NCI-H446 treated with DMSO at 0.1 percent for 48 hours (cell line): ENCODE measurements at regions not wholly inside any gene's neighbourhood (a gene's known extent, or its start where the extent isn't known, plus 50 kb on each side); places are given as distances from the start of the nearest gene placed in this dataset.
"Not testable (repeated sequence)": the region's sequence is repeated elsewhere in the genome, so short reads cannot be mapped to it uniquely, and the experiment has no call there.

Experiments used
- DNase-seq: peaks from one replicate; lab custom pipeline; 2025; lab: John Stamatoyannopoulos, UW

DNA sequence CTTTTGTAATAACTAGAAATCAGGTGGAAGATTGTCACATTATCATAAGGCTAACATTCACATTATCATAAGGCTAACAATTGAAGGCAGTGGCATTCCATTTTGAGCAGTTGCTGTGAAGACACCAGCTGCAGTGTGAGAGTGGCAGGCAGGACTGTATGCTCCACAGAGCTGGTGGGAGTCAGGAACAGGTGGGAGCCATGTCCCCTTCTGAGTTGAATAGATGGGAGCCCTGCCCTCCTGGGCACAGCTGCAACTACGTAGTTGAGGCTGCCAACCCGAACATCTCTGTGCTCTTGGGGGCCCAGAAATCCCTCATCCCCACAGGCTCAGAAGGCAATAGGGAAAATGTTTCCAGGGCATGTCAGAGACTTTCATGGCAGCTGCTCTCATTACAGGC lies 1627.6 kb downstream of the SI start:
- DNase-seq = no peak

DNA sequence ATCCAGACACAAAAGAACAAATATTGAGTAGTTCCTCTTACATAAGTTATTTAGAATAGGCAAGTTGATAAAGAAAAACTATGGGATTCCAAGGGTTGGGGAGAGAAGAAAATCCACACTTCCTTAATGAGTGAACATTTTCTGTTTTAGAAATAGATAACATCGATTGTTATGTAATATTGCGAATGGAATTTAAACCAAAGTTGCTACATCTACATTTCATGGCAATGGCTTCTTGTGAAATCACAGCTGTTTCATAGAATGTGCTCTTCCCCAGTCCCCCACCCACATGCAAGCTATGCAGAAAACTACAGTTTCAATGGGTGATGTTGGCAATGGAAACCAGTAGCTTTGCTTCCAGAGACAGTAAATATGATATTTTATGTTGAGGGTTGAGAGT lies 1639.5 kb downstream of the SI start:
- no peak for DNase-seq

DNA sequence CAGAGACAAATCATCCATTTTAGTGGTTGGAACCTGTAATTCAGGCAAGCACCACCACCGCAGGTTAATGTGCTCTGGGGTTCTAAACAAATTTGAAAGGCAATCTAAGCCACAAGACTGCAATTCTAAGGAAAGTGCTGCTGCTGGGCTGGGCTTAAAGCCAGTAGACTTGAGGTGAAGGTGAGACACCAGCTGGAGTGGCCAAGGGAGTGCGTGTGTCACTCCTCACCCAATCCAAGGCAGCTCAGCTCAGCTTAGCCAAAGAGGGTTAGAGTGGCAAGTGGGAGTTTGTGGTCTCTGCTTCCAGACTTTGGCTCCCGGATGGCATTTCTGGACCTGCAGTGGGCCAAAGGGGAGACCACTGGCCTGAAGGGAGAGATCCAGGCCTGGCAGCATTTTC lies 1655.6 kb downstream of the SI start:
- no peak for DNase-seq

DNA sequence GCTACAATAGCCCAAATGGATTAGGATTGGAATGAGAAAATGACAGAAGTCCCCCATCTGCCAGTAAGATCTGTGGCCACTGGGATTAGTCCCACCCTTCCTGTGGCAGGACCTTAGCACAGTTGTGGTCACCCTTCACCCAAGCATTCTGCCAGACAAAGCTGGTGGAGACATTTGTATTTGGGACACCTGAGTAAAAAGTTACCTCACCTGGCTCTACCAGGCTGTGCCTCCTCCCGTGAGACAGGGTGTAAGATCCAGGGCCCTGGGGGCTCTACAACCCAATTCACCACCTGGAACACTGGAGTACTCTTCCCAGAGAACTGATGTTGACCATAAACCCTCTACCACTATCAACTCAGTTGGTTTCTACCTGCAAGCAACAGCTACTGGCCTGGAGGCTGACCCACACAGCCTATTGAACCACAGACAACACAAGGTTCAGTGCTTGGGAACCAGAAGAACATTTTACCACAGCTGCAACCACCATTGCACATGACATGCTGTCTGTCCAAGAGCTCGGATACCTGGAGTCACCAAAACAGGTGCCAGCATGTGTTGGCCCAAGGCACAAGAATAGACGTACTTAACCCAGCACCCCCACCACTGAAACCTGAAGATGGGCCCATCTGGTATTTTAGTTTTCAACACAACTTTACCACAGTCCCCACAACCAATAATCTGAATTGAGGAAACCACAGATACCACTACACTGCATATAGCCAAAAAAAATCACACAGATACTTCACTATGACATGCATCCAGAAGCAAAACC lies 1686.7 kb downstream of the SI start:
- no peak for DNase-seq

DNA sequence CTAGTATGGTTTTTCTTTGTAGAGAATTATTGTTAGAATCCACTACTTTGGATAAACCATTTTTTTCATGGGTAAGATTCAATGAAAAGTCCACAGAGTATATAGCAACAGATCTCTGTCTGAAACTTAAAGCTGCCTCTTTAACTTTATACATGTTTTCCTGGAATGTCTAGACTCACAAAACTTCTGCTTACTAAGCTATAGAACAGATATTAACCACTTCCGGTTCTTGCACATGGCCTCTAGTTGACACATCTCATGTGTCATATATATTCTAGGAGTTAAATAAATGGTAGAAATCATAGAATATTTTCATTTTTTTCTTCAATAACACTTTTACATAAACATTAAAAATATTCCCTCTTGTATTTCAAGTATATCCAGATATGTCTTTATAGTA lies 1693.9 kb downstream of the SI start:
- DNase-seq = no peak

DNA sequence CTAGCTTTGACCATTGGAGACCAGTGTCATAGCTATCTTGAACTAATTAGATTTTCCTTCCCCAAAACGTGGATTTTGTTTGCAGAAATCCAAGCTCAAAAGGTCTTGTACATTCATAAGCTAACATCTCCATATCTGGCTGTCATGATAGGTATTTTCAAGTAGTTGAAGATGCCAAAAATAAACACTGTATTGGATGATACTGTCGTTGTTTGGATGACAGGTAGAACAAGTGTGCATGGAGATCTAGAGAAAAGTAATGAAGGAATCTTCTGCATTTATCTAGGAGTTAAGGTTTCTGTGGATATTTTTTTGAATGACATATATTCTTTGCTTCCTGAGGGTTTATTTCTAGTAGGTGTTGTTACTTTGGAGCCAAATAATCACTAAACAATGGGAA lies 1696.1 kb downstream of the SI start:
- DNase-seq = no peak

DNA sequence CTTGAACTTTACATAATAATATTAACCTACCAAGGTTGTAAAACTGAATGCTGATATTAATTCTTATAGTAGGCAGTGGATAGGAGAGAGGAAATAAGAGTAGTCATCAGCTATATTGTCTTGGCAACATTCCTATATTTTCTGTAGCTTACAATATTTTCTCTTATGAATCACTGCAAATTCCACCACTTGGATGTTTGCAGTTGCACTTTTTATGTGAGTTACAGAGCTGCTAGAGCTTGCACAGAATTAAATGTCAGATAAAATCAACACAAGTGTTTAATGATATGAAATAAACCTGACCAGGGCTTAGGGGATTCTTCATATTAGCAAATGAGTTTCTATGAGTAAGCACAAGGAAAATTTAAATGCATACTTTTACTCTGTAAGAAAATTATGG lies 1710.1 kb downstream of the SI start:
- no peak for DNase-seq

DNA sequence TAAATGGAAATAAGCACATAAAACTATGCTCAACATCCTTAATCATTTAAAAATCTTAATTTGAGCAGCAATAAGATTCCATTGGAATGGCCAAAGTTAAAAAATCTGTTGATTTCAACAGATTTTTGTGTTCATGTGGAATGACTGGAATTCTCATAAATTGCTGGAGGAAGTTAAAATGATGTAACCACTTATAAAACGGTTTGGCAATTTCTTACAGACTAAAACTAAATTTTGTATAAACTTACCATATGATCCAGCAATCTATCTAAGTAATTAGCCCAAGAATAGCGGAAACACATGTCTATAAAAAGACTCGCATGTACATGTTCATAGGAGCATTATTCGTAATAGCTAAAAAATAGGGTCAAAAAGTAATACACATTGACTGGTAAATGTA lies 1713.6 kb downstream of the SI start:
- no peak for DNase-seq

DNA sequence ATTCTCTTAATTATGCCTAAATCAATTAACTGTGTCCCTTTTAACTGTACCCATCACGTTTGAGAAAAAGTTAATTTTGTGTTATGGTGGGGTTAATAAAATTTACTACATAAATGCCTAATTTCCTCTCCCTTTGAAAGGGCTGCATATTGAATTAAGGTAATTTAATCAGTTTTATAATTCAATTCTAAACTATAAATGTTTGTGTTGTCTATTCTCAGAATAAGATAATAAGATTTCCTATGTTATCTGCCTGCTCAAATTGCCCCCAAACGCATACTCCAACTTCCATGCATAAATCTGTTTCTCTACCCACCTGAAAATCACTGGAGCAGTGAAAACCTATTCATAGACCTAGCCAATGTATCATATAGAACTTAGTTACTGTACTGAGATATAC lies 1716.1 kb downstream of the SI start:
- DNase-seq = no peak

DNA sequence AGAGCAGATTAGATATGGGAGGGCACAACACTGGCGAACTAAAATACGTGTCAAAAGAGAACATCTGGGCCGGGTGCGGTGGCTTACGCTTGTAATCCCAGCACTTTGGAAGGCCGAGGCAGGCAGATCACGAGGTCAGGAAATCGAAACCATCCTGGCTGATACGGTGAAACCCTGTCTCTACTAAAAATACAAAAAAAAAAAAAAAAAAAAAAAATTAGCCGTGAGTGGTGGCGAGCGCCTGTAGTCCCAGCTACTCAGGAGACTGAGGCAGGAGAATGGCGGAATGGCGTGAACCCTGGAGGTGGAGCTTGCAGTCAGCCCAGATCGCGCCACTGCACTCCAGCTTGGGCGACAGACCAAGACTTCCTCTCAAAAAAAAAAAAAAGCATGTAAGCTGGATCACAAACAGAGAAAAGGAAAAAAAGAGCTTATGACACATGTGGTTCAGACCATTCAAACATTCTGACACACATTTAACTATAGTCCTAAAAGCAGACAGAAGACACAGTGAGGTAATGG lies 1716.9 kb downstream of the SI start:
- DNase-seq = not testable (repeated sequence)

DNA sequence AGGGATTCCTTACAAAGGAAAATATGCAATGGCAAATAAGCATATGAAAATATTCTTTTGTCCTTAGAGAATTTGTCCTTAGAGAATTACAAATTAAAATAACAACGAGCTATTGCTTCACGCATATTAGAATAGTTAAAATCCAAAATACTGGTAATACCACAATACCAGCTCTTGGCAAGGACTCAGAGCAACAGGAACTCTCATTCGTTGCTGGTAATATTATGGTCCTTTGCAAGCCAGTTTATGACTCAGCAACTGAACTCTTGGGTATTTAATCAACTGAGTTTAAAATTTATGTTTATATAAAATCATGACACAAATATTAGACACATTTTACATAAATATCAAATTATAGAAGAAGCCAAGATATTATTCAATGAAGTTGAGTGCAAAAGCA lies 1730.4 kb downstream of the SI start:
- DNase-seq = no peak

DNA sequence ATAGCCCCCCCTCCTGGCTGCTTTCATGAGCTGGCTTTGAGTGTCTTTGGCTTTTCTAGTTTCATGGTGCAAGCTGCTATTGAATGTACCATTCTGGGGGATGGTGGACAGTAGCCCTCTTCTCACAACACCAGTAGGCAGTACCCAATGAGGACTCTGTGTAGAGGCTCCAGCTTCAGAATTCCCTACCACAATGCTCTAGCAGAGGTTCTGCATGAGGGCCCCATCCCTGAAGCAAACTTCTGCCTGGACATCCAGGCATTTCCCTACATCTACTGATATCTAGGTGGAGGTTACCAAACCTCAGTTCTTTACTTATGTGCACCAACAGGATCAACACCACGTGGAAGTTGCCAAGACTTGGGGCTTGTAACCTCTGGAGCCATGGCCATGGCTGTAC lies 1742.9 kb downstream of the SI start:
- DNase-seq = no peak

DNA sequence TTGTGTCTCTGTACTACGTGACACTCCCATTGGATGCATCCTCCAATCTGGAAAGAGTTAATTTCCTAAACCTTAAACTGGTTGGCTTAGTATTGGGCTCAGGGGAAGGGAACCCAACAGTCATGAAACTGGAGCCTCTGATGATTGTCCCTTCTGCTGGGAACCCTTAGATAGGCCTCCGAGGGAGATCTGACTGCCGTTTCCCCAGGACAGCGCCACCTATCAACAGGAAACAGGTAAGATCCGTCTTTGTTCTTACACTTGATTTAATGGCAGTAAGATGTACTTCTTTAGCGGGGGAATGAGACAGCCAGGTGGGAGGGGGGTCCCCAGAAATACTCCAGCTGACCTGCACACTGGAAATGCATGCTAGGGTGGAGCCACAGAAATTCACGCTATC lies 1749.6 kb downstream of the SI start:
- no peak for DNase-seq

DNA sequence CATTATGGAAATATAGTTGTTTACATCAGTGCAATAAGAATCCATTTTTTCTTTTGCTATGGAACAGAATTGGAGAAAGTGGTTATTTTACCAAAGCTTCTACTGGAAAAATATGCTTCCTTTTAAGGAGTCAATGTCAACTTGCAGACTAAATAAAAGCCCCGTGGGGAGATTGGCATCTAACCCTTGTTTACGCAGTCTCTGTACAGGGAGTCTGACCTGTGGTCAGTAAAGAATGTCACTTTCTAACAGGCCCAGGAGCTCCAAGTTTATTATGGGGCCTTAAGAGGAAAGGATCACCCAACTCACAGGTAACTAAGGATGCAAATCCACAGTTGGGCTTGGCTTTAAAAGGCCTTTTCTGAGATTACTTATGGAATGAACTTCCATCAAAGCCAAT lies 1751.2 kb downstream of the SI start:
- no peak for DNase-seq

DNA sequence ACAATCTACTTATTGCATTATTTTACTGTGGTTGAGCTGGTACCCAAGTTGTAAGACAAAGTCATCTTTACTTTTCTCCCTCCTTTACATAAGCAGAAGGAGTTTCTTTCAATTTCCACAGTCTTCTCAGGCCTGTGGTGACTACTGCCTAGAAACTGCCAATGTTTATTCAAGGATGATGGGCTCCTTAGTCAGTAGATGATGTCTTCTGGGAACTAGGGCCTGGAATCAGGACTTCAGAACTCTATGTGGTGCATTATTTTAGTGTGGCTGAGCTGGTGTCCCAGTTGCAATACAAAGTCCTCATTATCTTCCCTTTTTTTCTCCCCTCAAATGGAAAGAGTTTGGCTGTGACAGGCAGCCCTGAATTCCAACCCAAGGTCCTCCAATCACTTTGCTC lies 1762.5 kb downstream of the SI start:
- no peak for DNase-seq

DNA sequence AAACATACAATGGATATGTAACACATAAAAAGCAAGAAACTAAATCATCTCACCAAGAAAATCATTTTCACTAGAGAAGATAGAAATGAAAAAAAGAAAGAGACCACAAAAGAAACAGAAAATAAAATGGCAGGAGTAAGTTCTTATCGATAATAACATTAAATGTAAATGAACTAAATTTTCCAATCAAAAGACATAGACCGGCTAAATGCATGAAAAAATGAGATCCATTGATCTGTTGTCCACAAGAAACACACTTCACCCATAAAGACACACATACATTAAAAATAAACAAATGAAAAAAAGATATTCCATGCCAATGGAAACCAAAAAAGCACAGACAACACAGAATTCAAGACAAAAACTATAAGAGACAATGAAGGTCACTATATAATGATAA lies 1771.9 kb downstream of the SI start:
- no peak for DNase-seq

DNA sequence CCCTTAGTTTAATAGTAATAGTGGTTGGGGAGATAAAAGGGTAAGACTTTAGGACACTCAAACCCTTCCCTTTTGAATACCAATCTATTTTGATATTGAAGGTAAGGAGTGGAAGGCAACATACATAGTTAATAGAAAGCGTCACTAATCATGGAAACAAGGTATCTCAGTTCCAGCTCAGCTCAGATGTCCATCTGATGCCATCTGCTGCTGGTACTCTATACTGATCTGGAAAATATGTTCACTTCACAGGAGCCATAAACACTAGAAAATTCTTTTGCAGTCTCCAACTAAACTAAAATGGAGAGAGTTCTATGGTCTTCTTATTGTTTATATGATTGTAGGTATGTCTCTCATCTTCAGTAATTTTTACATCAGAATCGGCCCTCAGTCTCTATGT lies 1777.1 kb downstream of the OTOL1 start:
- DNase-seq = no peak

DNA sequence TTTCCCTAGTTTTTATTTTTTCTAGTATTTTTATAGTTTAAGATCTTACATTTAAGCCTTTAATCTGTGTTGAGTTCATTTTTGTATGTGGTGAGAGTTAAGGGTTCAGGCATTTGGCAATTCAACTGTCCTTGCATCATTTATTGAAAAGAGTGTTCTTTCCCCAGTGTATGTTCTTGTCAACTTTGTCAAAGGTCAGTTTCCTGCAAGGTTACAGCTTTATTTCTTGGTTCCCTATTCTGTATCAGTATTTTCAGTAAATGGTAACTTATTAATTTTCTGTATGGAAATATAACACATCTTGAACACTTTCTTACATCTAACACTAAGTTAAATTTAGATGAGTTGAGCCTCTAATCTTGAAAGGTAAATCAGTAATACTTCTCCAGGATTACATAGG lies 1770.1 kb downstream of the OTOL1 start:
- DNase-seq = no peak

DNA sequence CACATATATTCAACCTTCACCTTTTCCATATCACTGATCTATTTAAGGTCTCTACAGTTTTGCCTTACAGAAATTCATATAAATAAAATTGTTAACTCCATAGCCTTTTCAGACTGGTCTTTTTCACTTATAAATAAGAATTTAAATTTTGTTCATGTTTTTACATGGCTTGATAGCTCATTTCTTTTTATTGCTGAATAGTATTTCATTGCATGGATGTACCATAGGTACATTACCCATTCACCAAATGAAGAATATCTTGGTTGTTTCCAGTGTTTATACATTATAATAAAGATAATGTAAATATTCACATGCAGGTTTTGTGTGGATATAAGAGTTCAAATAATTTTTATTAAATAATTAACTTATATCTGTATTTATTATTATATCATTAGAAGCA lies 1765.0 kb downstream of the OTOL1 start:
- DNase-seq = no peak

DNA sequence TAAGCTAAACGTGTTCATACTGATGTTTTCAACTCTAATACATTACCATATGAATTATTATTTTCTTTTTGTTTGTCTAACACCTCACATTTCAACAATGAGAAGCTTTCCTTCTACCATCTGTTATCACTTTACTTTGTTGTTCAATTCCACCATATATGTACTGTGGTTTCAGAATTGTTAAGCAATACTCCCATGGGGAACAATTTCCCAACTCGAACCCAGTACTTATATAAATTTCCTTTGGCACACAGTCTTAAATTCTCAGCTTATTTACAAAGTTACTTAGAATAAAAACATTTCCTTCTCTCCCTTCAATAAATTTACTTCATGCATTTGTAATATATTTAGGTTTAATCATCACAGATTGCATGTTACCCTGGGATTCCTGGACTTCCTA lies 1764.4 kb downstream of the OTOL1 start:
- no peak for DNase-seq

DNA sequence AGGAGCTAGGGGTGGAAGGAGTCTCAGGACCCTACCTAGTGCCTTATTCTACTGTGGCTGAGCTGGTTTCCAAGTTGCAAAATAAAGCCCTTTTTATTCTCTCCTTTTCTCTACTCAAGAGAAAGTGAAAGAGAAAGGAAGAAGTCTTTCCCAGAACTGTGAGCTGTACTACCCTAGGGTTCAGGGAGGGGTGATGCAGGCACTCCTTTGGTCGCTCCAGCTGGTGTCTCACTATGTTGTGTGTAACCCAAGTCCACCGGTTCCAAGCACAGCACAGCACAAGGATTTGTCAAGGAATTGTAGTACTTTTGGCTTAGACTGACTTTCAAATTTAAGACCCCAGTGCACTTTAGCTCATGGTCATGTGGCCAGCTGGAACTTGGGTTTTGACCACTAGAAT lies 1721.7 kb downstream of the OTOL1 start:
- DNase-seq = no peak

DNA sequence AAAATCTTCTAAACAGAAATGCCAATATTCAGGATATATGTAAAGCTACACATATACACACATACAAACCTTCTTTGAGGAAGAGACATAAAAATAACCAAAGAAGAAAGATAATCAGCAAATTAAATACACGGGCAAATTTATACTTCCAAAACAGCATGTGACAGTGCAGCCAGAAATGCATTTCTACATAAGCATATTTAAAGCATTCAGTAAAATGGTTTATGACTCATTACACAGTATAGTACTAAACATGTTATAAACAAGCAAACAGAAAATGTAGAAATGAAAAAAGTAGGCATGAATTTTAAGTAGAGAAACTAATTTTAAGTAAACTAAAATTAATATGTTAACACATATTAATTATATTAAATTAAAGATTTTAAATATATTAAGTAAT lies 1717.2 kb downstream of the OTOL1 start:
- no peak for DNase-seq

DNA sequence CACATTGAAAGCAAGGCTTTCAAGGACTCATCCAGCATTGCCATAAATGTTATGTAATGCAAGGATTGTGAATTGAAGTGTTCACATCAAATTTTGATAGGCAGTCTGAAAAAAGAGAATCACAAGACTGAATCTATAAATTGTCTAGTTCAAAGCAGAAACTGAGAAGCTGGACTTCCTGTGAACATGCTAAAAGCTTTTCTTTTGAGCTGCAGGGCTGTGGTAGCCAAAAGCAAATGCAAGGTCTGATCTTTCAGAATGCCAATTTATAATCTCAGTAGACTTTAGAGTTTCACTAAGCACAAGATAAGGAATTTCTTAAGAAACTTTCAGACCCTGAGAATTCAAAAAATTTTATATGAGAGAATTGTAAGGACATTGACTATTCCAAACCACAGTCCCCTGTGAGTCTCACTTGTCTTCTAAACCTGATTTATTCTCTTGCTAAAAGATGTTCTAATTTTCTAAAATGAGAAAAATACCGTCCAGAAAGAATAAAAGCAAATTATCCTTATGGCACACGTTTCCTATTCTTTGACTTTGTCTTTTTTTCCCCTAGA lies 1700.3 kb downstream of the OTOL1 start:
- DNase-seq = no peak

DNA sequence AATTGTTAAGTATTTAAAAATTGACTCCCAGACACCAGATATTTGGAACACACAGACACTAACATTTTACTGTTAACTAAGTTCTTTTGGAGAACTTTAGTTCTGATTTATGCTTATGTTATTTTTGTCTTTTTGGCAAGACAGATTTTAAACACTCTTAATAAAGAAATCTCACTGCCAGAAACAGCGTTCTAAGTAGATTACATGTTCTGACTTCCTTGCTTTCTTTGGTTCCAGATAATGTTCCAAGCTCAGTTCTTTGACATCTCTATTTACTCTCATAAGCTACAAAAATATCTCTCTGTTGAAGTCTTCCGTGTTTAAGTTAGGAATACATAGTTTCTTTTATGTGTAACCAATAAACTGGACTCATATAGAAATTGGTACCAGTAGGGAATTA lies 1699.6 kb downstream of the OTOL1 start:
- no peak for DNase-seq
